HFF-Myc (cell line): ENCODE measurements at regions not wholly inside any gene's neighbourhood (a gene's known extent, or its start where the extent isn't known, plus 50 kb on each side); places are given as distances from the start of the nearest gene placed in this dataset.

Experiments used
- DNase-seq: peaks from one replicate; pipeline ENCODE4 v3.0.0-alpha.2; 2011; ENCODE audit warnings: low read depth; ENCODE audit errors: extremely low read depth
- H3K4me3 ChIP-seq: replicated peaks from 2 replicates; pipeline ENCODE4 v1.5.1; 2011; ENCODE audit warnings: low read depth, mild to moderate bottlenecking, control low read depth, low read length
- CTCF ChIP-seq: IDR thresholded peaks from 2 replicates; pipeline ENCODE4 v1.5.1; 2012; ENCODE audit warnings: mild to moderate bottlenecking, low read depth, low read length, control low read depth; ENCODE audit errors: missing control alignments

GRCh38 chr6:22621701-22622100 lies 52.3 kb downstream of the HDGFL1 start:
- H3K4me3 ChIP-seq, result no peak overlapping the region
- no peak for TF ChIP-seq CTCF
- no peak for DNase-seq

GRCh38 chr6:22622351-22622750 lies 53.0 kb downstream of the HDGFL1 start:
- no peak for DNase-seq
- no peak overlapping the region for H3K4me3 ChIP-seq
- no peak for TF ChIP-seq CTCF

GRCh38 chr6:22622813-22623212 lies 53.4 kb downstream of the HDGFL1 start:
- no peak overlapping the region for H3K4me3 ChIP-seq
- no peak for TF ChIP-seq CTCF
- DNase-seq, result no peak

GRCh38 chr6:22627644-22628043 lies 58.3 kb downstream of the HDGFL1 start:
- DNase-seq, result no peak
- no peak overlapping the region for H3K4me3 ChIP-seq
- TF ChIP-seq CTCF, result no peak

GRCh38 chr6:22631091-22631490 lies 61.7 kb downstream of the HDGFL1 start:
- no peak overlapping the region for H3K4me3 ChIP-seq
- TF ChIP-seq CTCF, result no peak
- no peak for DNase-seq

- no peak for DNase-seq
- no peak for TF ChIP-seq CTCF
- no peak overlapping the region for H3K4me3 ChIP-seq
Observed at GRCh38 chr6:22632581-22633145, 63.3 kb downstream of the HDGFL1 start.

- TF ChIP-seq CTCF, result no peak
- DNase-seq, result no peak
- no peak overlapping the region for H3K4me3 ChIP-seq
Observed at GRCh38 chr6:22636452-22636851, 67.1 kb downstream of the HDGFL1 start.
